SK-N-MC (cell line): ENCODE measurements at regions not wholly inside any gene's neighbourhood (a gene's known extent, or its start where the extent isn't known, plus 50 kb on each side); places are given as distances from the start of the nearest gene placed in this dataset.

Source experiments
- DNase-seq: peaks from one replicate; pipeline ENCODE4 v3.0.0-alpha.2; 2011; ENCODE audit warnings: low read depth, low spot score
- H3K27ac ChIP-seq: fragments of 200-600 bp; sonication (generic); 2 replicates; pipeline ENCODE4 v1.5.1; 2016; ENCODE audit warnings: mixed run types
- H3K36me3 ChIP-seq: fragments of 200-600 bp; sonication (generic); 2 replicates; pipeline ENCODE4 v1.6.1; 2017; ENCODE audit warnings: antibody characterized with exemption, low read length, mixed read lengths; ENCODE audit not compliant: insufficient read depth
- H3K4me3 ChIP-seq: fragments of 200-600 bp; sonication (generic); 2 replicates; pipeline ENCODE4 v1.5.1; 2016
- H3K9ac ChIP-seq: fragments of 200-600 bp; sonication (generic); 2 replicates; pipeline ENCODE4 v1.8.0; 2017; ENCODE audit warnings: mixed run types, mixed read lengths; ENCODE audit not compliant: insufficient read length
- H3K9me3 ChIP-seq: fragments of 200-600 bp; sonication (generic); 2 replicates; pipeline ENCODE4 v1.6.1; 2017; ENCODE audit warnings: low read depth, mild to moderate bottlenecking, antibody characterized with exemption, low read length, moderate library complexity, mixed read lengths
- EZH2 ChIP-seq: fragments of 200-600 bp; sonication (generic); IDR thresholded peaks from one replicate; pipeline ENCODE4 v1.6.1; 2017; ENCODE audit warnings: antibody characterized with exemption
- FOXP2 ChIP-seq: optimal IDR thresholded peaks from 2 replicates; pipeline ENCODE3; 2011; ENCODE audit warnings: mild to moderate bottlenecking, moderate library complexity; ENCODE audit not compliant: insufficient read depth; ENCODE audit errors: extremely low read length, control extremely low read depth
- POLR2AphosphoS5 ChIP-seq: IDR thresholded peaks from 2 replicates; pipeline ENCODE4 v1.6.1; 2012; ENCODE audit warnings: mild to moderate bottlenecking, low read depth, low read length, borderline replicate concordance

- TF ChIP-seq EZH2 = no peak
- no peak for TF ChIP-seq FOXP2
- no peak for TF ChIP-seq POLR2AphosphoS5
- Histone ChIP-seq H3K4me3 (no peak overlapping the region), H3K9ac (no peak overlapping the region), H3K9me3 (no peaks in the 10 kb centered on the region), H3K36me3 (no peaks in the 10 kb centered on the region), H3K27ac (peak overlapping the region; percentile 7; the same call in 1 of the 2 replicates)
- no peak for DNase-seq
Measured at GRCh38 chr4:171473155-171473554, 340.0 kb upstream of the GALNTL6 start.

GRCh38 chr4:171472230-171472629, 341.0 kb upstream of the GALNTL6 start:
- Histone ChIP-seq H3K4me3 (no peak overlapping the region), H3K27ac (no peak overlapping the region), H3K9ac (no peak overlapping the region), H3K9me3 (no peaks in the 10 kb centered on the region), H3K36me3 (no peaks in the 10 kb centered on the region)
- TF ChIP-seq EZH2 (no peak), FOXP2 (no peak), POLR2AphosphoS5 (no peak)
- no peak for DNase-seq

GRCh38 chr4:171464499-171464898, 348.7 kb upstream of the GALNTL6 start:
- H3K27ac ChIP-seq = no peak overlapping the region
- no peak for DNase-seq
- H3K9me3 ChIP-seq = no peaks in the 10 kb centered on the region
- no peak for TF ChIP-seq EZH2
- TF ChIP-seq FOXP2 = no peak
- TF ChIP-seq POLR2AphosphoS5 = no peak
- no peak overlapping the region for H3K9ac ChIP-seq
- no peak overlapping the region for H3K4me3 ChIP-seq
- no peaks in the 10 kb centered on the region for H3K36me3 ChIP-seq

GRCh38 chr4:171461191-171461590, 352.0 kb upstream of the GALNTL6 start:
- TF ChIP-seq POLR2AphosphoS5 = no peak
- no peak for TF ChIP-seq EZH2
- no peak overlapping the region for H3K4me3 ChIP-seq
- H3K9ac ChIP-seq = no peak overlapping the region
- no peak for DNase-seq
- H3K36me3 ChIP-seq = no peaks in the 10 kb centered on the region
- no peaks in the 10 kb centered on the region for H3K9me3 ChIP-seq
- H3K27ac ChIP-seq = no peak overlapping the region

- Histone ChIP-seq H3K27ac (peak overlapping the region; percentile 55; the same call in 1 of the 2 replicates), H3K9ac (no peak overlapping the region), H3K4me3 (no peak overlapping the region; the same call in 1 of the 2 replicates), H3K36me3 (no peaks in the 10 kb centered on the region), H3K9me3 (no peaks in the 10 kb centered on the region)
- TF ChIP-seq FOXP2 (no peak), EZH2 (no peak), POLR2AphosphoS5 (no peak)
- no peak for DNase-seq
Measured at GRCh38 chr4:171448919-171449481, 364.2 kb upstream of the GALNTL6 start.

- no peaks in the 10 kb centered on the region for H3K36me3 ChIP-seq
- H3K9ac ChIP-seq = no peak overlapping the region
- H3K27ac ChIP-seq = no peak overlapping the region
- no peak for TF ChIP-seq FOXP2
- no peak for TF ChIP-seq EZH2
- TF ChIP-seq POLR2AphosphoS5 = no peak
- H3K4me3 ChIP-seq = no peak overlapping the region
- H3K9me3 ChIP-seq = no peaks in the 10 kb centered on the region
- DNase-seq = no peak
Measured at GRCh38 chr4:171448358-171448757, 364.8 kb upstream of the GALNTL6 start.

GRCh38 chr4:171441300-171441941, 371.8 kb upstream of the GALNTL6 start:
- Histone ChIP-seq H3K4me3 (no peak overlapping the region), H3K9ac (no peak overlapping the region), H3K36me3 (no peaks in the 10 kb centered on the region), H3K27ac (no peak overlapping the region), H3K9me3 (no peaks in the 10 kb centered on the region)
- TF ChIP-seq EZH2 (no peak), POLR2AphosphoS5 (no peak), FOXP2 (no peak)
- DNase-seq = no peak

- no peak overlapping the region for H3K9ac ChIP-seq
- H3K27ac ChIP-seq = no peak overlapping the region
- TF ChIP-seq EZH2 (no peak), FOXP2 (no peak), POLR2AphosphoS5 (no peak)
- H3K9me3 ChIP-seq = no peaks in the 10 kb centered on the region
- no peak for DNase-seq
- H3K36me3 ChIP-seq = no peaks in the 10 kb centered on the region
- no peak overlapping the region for H3K4me3 ChIP-seq
Measured at GRCh38 chr4:171433674-171434073, 379.5 kb upstream of the GALNTL6 start.
